Neural progenitor cell (in vitro differentiated cells): ENCODE measurements at regions not wholly inside any gene's neighbourhood (a gene's known extent, or its start where the extent isn't known, plus 50 kb on each side); places are given as distances from the start of the nearest gene placed in this dataset.

ENCODE experiments used
- CTCF ChIP-seq: fragments of 200-600 bp; sonication (generic); IDR thresholded peaks from 2 replicates; pipeline ENCODE4 v1.5.1; 2017; ENCODE audit warnings: antibody characterized with exemption, mild to moderate bottlenecking
- EZH2 ChIP-seq: fragments of 200-600 bp; sonication (generic); IDR thresholded peaks from 2 replicates; pipeline ENCODE4 v1.6.1; 2017; ENCODE audit warnings: antibody characterized with exemption, mild to moderate bottlenecking, moderate library complexity
- EZH2phosphoT487 ChIP-seq: fragments of 200-600 bp; sonication (generic); IDR thresholded peaks from 2 replicates; pipeline ENCODE4 v1.6.1; 2017; ENCODE audit warnings: antibody characterized with exemption

GRCh38 chr20:6185268-6185667 is 62.4 kb upstream of the FERMT1 start:
- TF ChIP-seq CTCF (peak; percentile 43), EZH2 (no peak), EZH2phosphoT487 (no peak)
